ENCODE measurements at regions not wholly inside any gene's neighbourhood (a gene's known extent, or its start where the extent isn't known, plus 50 kb on each side); places are given as distances from the start of the nearest gene placed in this dataset.

- Histone ChIP-seq H3K4me1 (peaks cover 46% of the 10 kb centered on the region), H3K4me3 (no peak overlapping the region), H3K9me3 (no peaks in the 10 kb centered on the region), H3K27ac (no peak overlapping the region), H3K36me3 (replicated peaks in 1 of 2; ENCODE audit: insufficient read depth in 1 of 2, low read depth in 2 of 2) (no peaks in the 10 kb centered on the region), H3K27me3 (no peaks in the 10 kb centered on the region)
- TF ChIP-seq POLR2A (IDR thresholded peaks at IDR 0.05) (no peak), CTCF (IDR thresholded peaks at IDR 0.05) (no peak)
- DNase-seq (no peak), ATAC-seq (no peak)
- WGBS, 2 donors: 87 to 88% methylated on average over 8 of the region's 8 CpGs
- intact Hi-C loops (cut with DNase I): no loop called here
Measured at GRCh38 chr5:173763410-173763809, 124.7 kb upstream of the CPEB4 start.

DNA sequence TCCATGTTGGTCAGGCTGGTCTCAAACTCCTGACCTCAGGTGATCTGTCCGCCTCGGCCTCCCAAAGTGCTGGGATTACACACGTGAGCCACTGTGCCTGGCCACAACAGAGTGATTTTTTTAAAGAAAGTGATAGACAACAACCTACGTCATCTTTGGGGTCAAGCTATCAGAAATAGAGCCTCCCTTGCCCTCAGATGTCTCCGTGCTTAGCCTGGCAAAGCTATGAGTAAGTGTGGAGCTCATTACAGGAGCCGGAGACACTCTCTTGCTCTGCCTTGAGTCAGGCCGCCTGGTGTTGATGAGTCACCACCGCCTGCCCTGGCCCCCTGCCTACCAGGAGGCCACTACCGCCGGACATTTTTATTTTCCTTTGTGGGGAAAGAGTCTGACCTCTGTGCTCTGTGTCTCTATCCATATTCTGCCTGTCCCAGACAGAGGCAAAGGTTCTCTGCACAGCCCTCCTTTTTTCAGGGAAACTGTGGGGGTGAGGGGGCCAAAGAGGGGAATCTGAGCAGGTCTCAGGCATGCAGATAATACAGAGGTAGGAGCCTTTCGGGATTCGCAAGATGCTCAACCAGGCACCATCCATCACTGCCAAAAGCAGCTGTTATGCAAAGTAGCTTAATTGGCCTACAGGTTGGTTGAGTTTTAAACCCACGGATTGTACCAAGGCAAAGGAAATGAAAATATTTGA, 123.7 kb upstream of the CPEB4 start:
- Histone ChIP-seq H3K36me3 (replicated peaks in 1 of 2; ENCODE audit: insufficient read depth in 1 of 2, low read depth in 2 of 2) (no peaks in the 10 kb centered on the region), H3K27me3 (no peaks in the 10 kb centered on the region), H3K4me3 (no peak overlapping the region), H3K4me1 (peaks cover 46% of the 10 kb centered on the region), H3K27ac (peak overlapping the region; percentile 73 to 78 (median 74)), H3K9me3 (no peaks in the 10 kb centered on the region)
- DNase-seq (peak; percentile 83 to 95 (median 88)), ATAC-seq (peak; percentile 61)
- intact Hi-C loops (cut with DNase I): no loop called here
- TF ChIP-seq CTCF (IDR thresholded peaks at IDR 0.05) (peak in 1 of 7 experiments; percentile 31), POLR2A (IDR thresholded peaks at IDR 0.05) (no peak)
- 46 to 54% methylated on average over 12 to 13 of the region's 13 CpGs for WGBS, 2 donors

- intact Hi-C loops (cut with DNase I): no loop called here
- no peak overlapping the region for H3K4me3 ChIP-seq
- ATAC-seq (no peak), DNase-seq (no peak)
- no peaks in the 10 kb centered on the region for H3K36me3 ChIP-seq (replicated peaks in 1 of 2; ENCODE audit: insufficient read depth in 1 of 2, low read depth in 2 of 2)
- peaks cover 46% of the 10 kb centered on the region for H3K4me1 ChIP-seq
- H3K9me3 ChIP-seq: no peaks in the 10 kb centered on the region
- WGBS, 2 donors: 77 to 81% methylated on average over 9 of the region's 9 CpGs
- TF ChIP-seq CTCF (IDR thresholded peaks at IDR 0.05) (no peak), POLR2A (IDR thresholded peaks at IDR 0.05) (no peak)
- H3K27me3 ChIP-seq: no peaks in the 10 kb centered on the region
- H3K27ac ChIP-seq: peak overlapping the region; percentile 73 to 90 (median 81)
Measured at GRCh38 chr5:173765029-173765644, 123.0 kb upstream of the CPEB4 start.

DNA sequence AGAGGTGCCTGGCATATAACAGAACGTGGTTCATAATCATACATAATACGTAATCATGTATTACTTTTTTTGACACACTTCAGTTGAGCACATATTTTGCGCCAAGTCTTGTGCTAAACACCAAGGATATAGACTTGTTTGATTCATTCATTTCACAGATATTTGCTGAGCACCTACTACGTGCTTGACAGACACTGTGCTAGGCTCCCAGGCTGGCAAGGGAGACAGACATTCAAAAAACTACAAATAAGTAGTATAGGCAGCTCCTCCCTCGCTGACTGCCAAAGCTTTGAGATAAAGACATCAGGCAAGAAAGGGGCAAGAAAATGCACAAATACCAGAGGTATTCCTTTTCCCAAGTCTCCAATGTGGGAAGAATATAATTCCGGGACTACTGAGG, 122.5 kb upstream of the CPEB4 start:
- Histone ChIP-seq H3K4me1 (peaks cover 46% of the 10 kb centered on the region), H3K27ac (peak overlapping the region; percentile 73 to 90 (median 81)), H3K27me3 (no peaks in the 10 kb centered on the region), H3K9me3 (no peaks in the 10 kb centered on the region), H3K36me3 (replicated peaks in 1 of 2; ENCODE audit: insufficient read depth in 1 of 2, low read depth in 2 of 2) (no peaks in the 10 kb centered on the region), H3K4me3 (no peak overlapping the region)
- WGBS, 2 donors: 70 to 81% methylated on average over 6 of the region's 6 CpGs
- no peak for ATAC-seq
- intact Hi-C loops (cut with DNase I): no loop called here
- TF ChIP-seq CTCF (IDR thresholded peaks at IDR 0.05): no peak
- TF ChIP-seq POLR2A (IDR thresholded peaks at IDR 0.05): no peak
- DNase-seq: no peak

Measured in body of pancreas (tissue), 4 donors.